ENCODE measurements at regions not wholly inside any gene's neighbourhood (a gene's known extent, or its start where the extent isn't known, plus 50 kb on each side); places are given as distances from the start of the nearest gene placed in this dataset.
A peak's percentile ranks its signal among the peaks of the same experiment; 100 is the strongest.

GRCh38 chr5:60395712-60396329, 304.1 kb downstream of the DEPDC1B start:
- WGBS, 2 donors: 77 to 81% methylated on average over 5 of the region's 5 CpGs
- no peak overlapping the region for H3K27ac ChIP-seq
- no peaks in the 10 kb centered on the region for H3K9me3 ChIP-seq
- DNase-seq (no peak), ATAC-seq (no peak)
- no peak overlapping the region for H3K4me3 ChIP-seq
- no peaks in the 10 kb centered on the region for H3K36me3 ChIP-seq (replicated peaks in 1 of 2; ENCODE audit: insufficient read depth in 1 of 2, low read depth in 2 of 2)
- TF ChIP-seq POLR2A (IDR thresholded peaks at IDR 0.05): no peak
- TF ChIP-seq CTCF (IDR thresholded peaks at IDR 0.05): no peak
- H3K27me3 ChIP-seq: no peaks in the 10 kb centered on the region
- intact Hi-C loops (cut with DNase I): no loop called here
- no peaks in the 10 kb centered on the region for H3K4me1 ChIP-seq

- DNase-seq (no peak), ATAC-seq (no peak)
Observed at GRCh38 chr5:60387051-60387440, 312.9 kb downstream of the DEPDC1B start.

GRCh38 chr5:60386436-60387050, 313.4 kb downstream of the DEPDC1B start:
- ATAC-seq: no peak
- no peak for DNase-seq
- no peak overlapping the region for H3K27ac ChIP-seq
- H3K36me3 ChIP-seq (replicated peaks in 1 of 2; ENCODE audit: insufficient read depth in 1 of 2, low read depth in 2 of 2): no peaks in the 10 kb centered on the region
- no peaks in the 10 kb centered on the region for H3K4me1 ChIP-seq
- intact Hi-C loops (cut with DNase I): loop anchor here (10.0 kb wide), 1 partner anchor 572 kb away; no protein-coding TSS in a partner anchor
- no peak overlapping the region for H3K4me3 ChIP-seq
- no peaks in the 10 kb centered on the region for H3K9me3 ChIP-seq
- TF ChIP-seq CTCF (IDR thresholded peaks at IDR 0.05) (no peak), POLR2A (IDR thresholded peaks at IDR 0.05) (no peak)
- 46 to 48% methylated on average over 5 of the region's 5 CpGs for WGBS, 2 donors
- H3K27me3 ChIP-seq: no peaks in the 10 kb centered on the region

More at GRCh38 chr5:60387051-60387440, 312.9 kb downstream of the DEPDC1B start:
- Histone ChIP-seq H3K4me3 (no peak overlapping the region), H3K9me3 (no peaks in the 10 kb centered on the region), H3K27me3 (no peaks in the 10 kb centered on the region), H3K27ac (no peak overlapping the region), H3K36me3 (replicated peaks in 1 of 2; ENCODE audit: insufficient read depth in 1 of 2, low read depth in 2 of 2) (no peaks in the 10 kb centered on the region), H3K4me1 (no peaks in the 10 kb centered on the region)
- 33 to 35% methylated on average over 2 of the region's 2 CpGs for whole genome bisulfite sequencing, 2 donors
- intact Hi-C loops (cut with DNase I): loop anchor here (10.0 kb wide), 1 partner anchor 572 kb away; no protein-coding TSS in a partner anchor
- TF ChIP-seq CTCF (IDR thresholded peaks at IDR 0.05) (no peak), POLR2A (IDR thresholded peaks at IDR 0.05) (no peak)

GRCh38 chr5:60382716-60383115, 317.2 kb downstream of the DEPDC1B start:
- intact Hi-C loops (cut with DNase I): loop anchor here (10.0 kb wide), 1 partner anchor 568 kb away; no protein-coding TSS in a partner anchor
- Histone ChIP-seq H3K27ac (no peak overlapping the region), H3K4me3 (no peak overlapping the region), H3K4me1 (no peaks in the 10 kb centered on the region), H3K36me3 (replicated peaks in 1 of 2; ENCODE audit: insufficient read depth in 1 of 2, low read depth in 2 of 2) (no peaks in the 10 kb centered on the region), H3K27me3 (no peaks in the 10 kb centered on the region), H3K9me3 (no peaks in the 10 kb centered on the region)
- no peak for ATAC-seq
- DNase-seq: peak; percentile 19 to 32 (median 24)
- WGBS, 2 donors: 34 to 56% methylated on average over 3 of the region's 3 CpGs
- TF ChIP-seq CTCF (IDR thresholded peaks at IDR 0.05) (peak; percentile 10 to 70 (median 59)), POLR2A (IDR thresholded peaks at IDR 0.05) (no peak)
